SU-DHL-6 (cell line): ENCODE measurements at regions not wholly inside any gene's neighbourhood (a gene's known extent, or its start where the extent isn't known, plus 50 kb on each side); places are given as distances from the start of the nearest gene placed in this dataset.

ENCODE experiments used
- EZH2phosphoT487 ChIP-seq: fragments of 200-600 bp; sonication (generic), shearing (Covaris generic); conservative IDR thresholded peaks from 2 replicates; pipeline ENCODE4 v1.6.1; 2018; ENCODE audit warnings: mild to moderate bottlenecking, antibody characterized with exemption, low read length, moderate library complexity, mixed read lengths
- TF ChIP-seq, protein P1 (sequence below): fragments of 200-600 bp; sonication (generic); IDR thresholded peaks from one replicate; pipeline ENCODE4 v1.5.1; 2017; ENCODE audit warnings: antibody characterized with exemption, mild to moderate bottlenecking, low read length, moderate library complexity; ENCODE audit not compliant: insufficient read depth, poor library complexity, severe bottlenecking

DNA sequence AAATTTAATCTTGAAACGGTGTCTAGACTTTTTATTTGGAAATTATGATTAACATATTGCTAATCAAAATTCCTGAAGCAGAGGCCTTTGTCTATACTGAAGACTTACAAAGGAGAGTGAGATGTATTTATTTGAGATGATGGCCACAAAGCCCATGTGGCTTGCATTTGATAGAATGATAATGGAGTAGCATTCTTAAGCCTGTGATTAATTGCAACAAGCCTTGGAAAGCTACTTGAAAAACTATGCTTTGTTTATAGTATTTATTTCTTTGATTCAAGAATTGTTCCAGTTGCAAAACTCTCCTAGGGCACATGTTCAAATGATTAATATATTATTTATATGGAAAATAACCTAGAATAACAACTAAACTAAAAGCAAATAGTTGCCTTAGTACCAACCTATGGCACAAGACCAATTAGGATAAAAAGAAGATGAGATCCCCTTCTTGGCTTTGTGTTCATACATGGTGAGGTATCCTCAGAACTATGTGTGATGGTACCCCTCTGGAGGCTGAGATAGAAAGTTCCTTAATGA lies 244.1 kb upstream of the TBL1XR1 start:
- TF ChIP-seq, protein P1, sequence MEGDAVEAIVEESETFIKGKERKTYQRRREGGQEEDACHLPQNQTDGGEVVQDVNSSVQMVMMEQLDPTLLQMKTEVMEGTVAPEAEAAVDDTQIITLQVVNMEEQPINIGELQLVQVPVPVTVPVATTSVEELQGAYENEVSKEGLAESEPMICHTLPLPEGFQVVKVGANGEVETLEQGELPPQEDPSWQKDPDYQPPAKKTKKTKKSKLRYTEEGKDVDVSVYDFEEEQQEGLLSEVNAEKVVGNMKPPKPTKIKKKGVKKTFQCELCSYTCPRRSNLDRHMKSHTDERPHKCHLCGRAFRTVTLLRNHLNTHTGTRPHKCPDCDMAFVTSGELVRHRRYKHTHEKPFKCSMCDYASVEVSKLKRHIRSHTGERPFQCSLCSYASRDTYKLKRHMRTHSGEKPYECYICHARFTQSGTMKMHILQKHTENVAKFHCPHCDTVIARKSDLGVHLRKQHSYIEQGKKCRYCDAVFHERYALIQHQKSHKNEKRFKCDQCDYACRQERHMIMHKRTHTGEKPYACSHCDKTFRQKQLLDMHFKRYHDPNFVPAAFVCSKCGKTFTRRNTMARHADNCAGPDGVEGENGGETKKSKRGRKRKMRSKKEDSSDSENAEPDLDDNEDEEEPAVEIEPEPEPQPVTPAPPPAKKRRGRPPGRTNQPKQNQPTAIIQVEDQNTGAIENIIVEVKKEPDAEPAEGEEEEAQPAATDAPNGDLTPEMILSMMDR = no peak
- no peak for TF ChIP-seq EZH2phosphoT487
